ENCODE measurements at regions not wholly inside any gene's neighbourhood (a gene's known extent, or its start where the extent isn't known, plus 50 kb on each side); places are given as distances from the start of the nearest gene placed in this dataset.
"Not testable (repeated sequence)": the region's sequence is repeated elsewhere in the genome, so short reads cannot be mapped to it uniquely, and the experiment has no call there.

- no peak for DNase-seq (ENCODE audit: low spot score)
These were observed 395.8 kb downstream of the NPIPA8 start for GRCh38 chr16:17940584-17941364.

GRCh38 chr16:17939723-17940122 lies 396.8 kb downstream of the NPIPA8 start:
- no peak for DNase-seq (ENCODE audit: low spot score)

GRCh38 chr16:17939122-17939536 lies 397.4 kb downstream of the NPIPA8 start:
- no peak for DNase-seq (ENCODE audit: low spot score)

- no peak for DNase-seq (ENCODE audit: low spot score)
These were observed 398.0 kb downstream of the NPIPA8 start for GRCh38 chr16:17938546-17938945.

GRCh38 chr16:17936766-17937402 lies 399.7 kb downstream of the NPIPA8 start:
- no peak for DNase-seq (ENCODE audit: low spot score)

GRCh38 chr16:17930280-17930679 lies 406.3 kb downstream of the NPIPA8 start:
- no peak for DNase-seq (ENCODE audit: low spot score)

GRCh38 chr16:17926866-17927399 lies 409.6 kb downstream of the NPIPA8 start:
- no peak for DNase-seq (ENCODE audit: low spot score)

- DNase-seq (ENCODE audit: low spot score), result no peak
These were observed 410.1 kb downstream of the NPIPA8 start for GRCh38 chr16:17926461-17926860.

GRCh38 chr16:17925761-17926160 lies 410.8 kb downstream of the NPIPA8 start:
- no peak for DNase-seq (ENCODE audit: low spot score)

GRCh38 chr16:17921357-17921978 lies 415.1 kb downstream of the NPIPA8 start:
- peak; percentile 37 for DNase-seq (ENCODE audit: low spot score)

GRCh38 chr16:17917316-17918019 lies 419.1 kb downstream of the NPIPA8 start:
- DNase-seq (ENCODE audit: low spot score), result no peak

- no peak for DNase-seq (ENCODE audit: low spot score)
These were observed 420.7 kb downstream of the NPIPA8 start for GRCh38 chr16:17915791-17916190.

GRCh38 chr16:17914168-17914567 lies 422.4 kb downstream of the NPIPA8 start:
- no peak for DNase-seq (ENCODE audit: low spot score)

GRCh38 chr16:17911578-17911977 lies 425.0 kb downstream of the NPIPA8 start:
- DNase-seq (ENCODE audit: low spot score), result not testable (repeated sequence)

- DNase-seq (ENCODE audit: low spot score), result not testable (repeated sequence)
These were observed 429.9 kb downstream of the NPIPA8 start for GRCh38 chr16:17906626-17907025.

GRCh38 chr16:17901309-17901708 lies 430.5 kb upstream of the XYLT1 start:
- no peak for DNase-seq (ENCODE audit: low spot score)

- no peak for DNase-seq (ENCODE audit: low spot score)
These were observed 428.4 kb upstream of the XYLT1 start for GRCh38 chr16:17899141-17899540.

GRCh38 chr16:17887963-17888362 lies 417.2 kb upstream of the XYLT1 start:
- no peak for DNase-seq (ENCODE audit: low spot score)

- DNase-seq (ENCODE audit: low spot score), result no peak
These were observed 415.0 kb upstream of the XYLT1 start for GRCh38 chr16:17885659-17886207.

GRCh38 chr16:17877821-17878360 lies 407.1 kb upstream of the XYLT1 start:
- DNase-seq (ENCODE audit: low spot score), result no peak

GRCh38 chr16:17866996-17867395 lies 396.2 kb upstream of the XYLT1 start:
- DNase-seq (ENCODE audit: low spot score), result no peak
